HCT116 (cell line): ENCODE measurements at regions not wholly inside any gene's neighbourhood (a gene's known extent, or its start where the extent isn't known, plus 50 kb on each side); places are given as distances from the start of the nearest gene placed in this dataset.

Source experiments
- CEBPB ChIP-seq: IDR thresholded peaks from 2 replicates; pipeline ENCODE4 v1.6.1; 2012; ENCODE audit warnings: low read depth
- CTCF ChIP-seq, 3 experiments: fragments of 200-600 bp in 1 of 3; sonication (generic) in 1 of 3; IDR thresholded peaks in 2 of 3; conservative IDR thresholded peaks in 1 of 3; 2 replicates each; pipeline ENCODE4 v1.5.1; 2012 to 2017; ENCODE audit warnings: low read depth in 2 of 3, low read length in 2 of 3, antibody characterized with exemption in 1 of 3, borderline replicate concordance in 1 of 3, control low read depth in 1 of 3, mild to moderate bottlenecking in 1 of 3, mixed read lengths in 1 of 3, mixed run types in 1 of 3, moderate library complexity in 1 of 3; ENCODE audit not compliant: insufficient read depth in 1 of 3
- ELF1 ChIP-seq: IDR thresholded peaks from 2 replicates; pipeline ENCODE4 v1.6.1; 2012; ENCODE audit warnings: low read depth, borderline replicate concordance
- POLR2A ChIP-seq: IDR thresholded peaks from 2 replicates; pipeline ENCODE4 v1.7.0; 2011; ENCODE audit warnings: borderline replicate concordance; ENCODE audit not compliant: insufficient read depth, insufficient read length; ENCODE audit errors: extremely low read depth
- POLR2AphosphoS5 ChIP-seq: IDR thresholded peaks from 2 replicates; pipeline ENCODE4 v1.6.1; 2011; ENCODE audit warnings: mild to moderate bottlenecking, low read depth, low read length, moderate library complexity
- REST ChIP-seq: IDR thresholded peaks from 2 replicates; pipeline ENCODE4 v1.6.1; 2012; ENCODE audit warnings: low read depth
- SIN3A ChIP-seq: IDR thresholded peaks from 2 replicates; pipeline ENCODE4 v1.6.1; 2012; ENCODE audit warnings: low read depth
- TF ChIP-seq, protein P1 (sequence below): IDR thresholded peaks from 2 replicates; pipeline ENCODE4 v1.6.1; 2011; ENCODE audit warnings: mild to moderate bottlenecking, low read length, moderate library complexity; ENCODE audit not compliant: insufficient replicate concordance; ENCODE audit errors: extremely low read depth

GRCh38 chr6:8276148-8276547, 159.2 kb downstream of the SLC35B3 start:
- TF ChIP-seq POLR2A: no peak
- TF ChIP-seq CTCF (IDR thresholded peaks at IDR 0.05 in 2 of 3, conservative IDR thresholded peaks at IDR 0.05 in 1 of 3; ENCODE audit: borderline replicate concordance in 1 of 3, insufficient read depth in 1 of 3, low read depth in 2 of 3, low read length in 2 of 3): no peak
- no peak for TF ChIP-seq SIN3A
- TF ChIP-seq, protein P1, sequence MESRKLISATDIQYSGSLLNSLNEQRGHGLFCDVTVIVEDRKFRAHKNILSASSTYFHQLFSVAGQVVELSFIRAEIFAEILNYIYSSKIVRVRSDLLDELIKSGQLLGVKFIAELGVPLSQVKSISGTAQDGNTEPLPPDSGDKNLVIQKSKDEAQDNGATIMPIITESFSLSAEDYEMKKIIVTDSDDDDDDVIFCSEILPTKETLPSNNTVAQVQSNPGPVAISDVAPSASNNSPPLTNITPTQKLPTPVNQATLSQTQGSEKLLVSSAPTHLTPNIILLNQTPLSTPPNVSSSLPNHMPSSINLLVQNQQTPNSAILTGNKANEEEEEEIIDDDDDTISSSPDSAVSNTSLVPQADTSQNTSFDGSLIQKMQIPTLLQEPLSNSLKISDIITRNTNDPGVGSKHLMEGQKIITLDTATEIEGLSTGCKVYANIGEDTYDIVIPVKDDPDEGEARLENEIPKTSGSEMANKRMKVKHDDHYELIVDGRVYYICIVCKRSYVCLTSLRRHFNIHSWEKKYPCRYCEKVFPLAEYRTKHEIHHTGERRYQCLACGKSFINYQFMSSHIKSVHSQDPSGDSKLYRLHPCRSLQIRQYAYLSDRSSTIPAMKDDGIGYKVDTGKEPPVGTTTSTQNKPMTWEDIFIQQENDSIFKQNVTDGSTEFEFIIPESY: no peak
- no peak for TF ChIP-seq REST
- no peak for TF ChIP-seq ELF1
- TF ChIP-seq CEBPB: no peak
- TF ChIP-seq POLR2AphosphoS5: no peak
